Vagina (tissue), 2 donors: ENCODE measurements at regions not wholly inside any gene's neighbourhood (a gene's known extent, or its start where the extent isn't known, plus 50 kb on each side); places are given as distances from the start of the nearest gene placed in this dataset.
"Not testable (repeated sequence)": the region's sequence is repeated elsewhere in the genome, so short reads cannot be mapped to it uniquely, and the experiment has no call there.

Experiments
- DNase-seq, 2 donors: peaks; one replicate each; pipeline ENCODE4 v3.0.0-alpha.2; 2017; ENCODE audit errors: extremely low spot score in 2 of 2
- H3K27ac ChIP-seq: fragments of 200-600 bp; sonication (generic); one replicate; pipeline ENCODE4 v1.5.1; 2019
- H3K27me3 ChIP-seq: fragments of 200-600 bp; sonication (generic); one replicate; pipeline ENCODE4 v1.5.1; 2019
- H3K36me3 ChIP-seq, 2 donors: fragments of 200-600 bp; sonication (generic); one replicate each; pipeline ENCODE4 v1.5.1; 2017 to 2019
- H3K4me1 ChIP-seq: fragments of 200-600 bp; sonication (generic); one replicate; pipeline ENCODE4 v1.5.1; 2019
- H3K4me3 ChIP-seq, 2 donors: fragments of 200-600 bp; sonication (generic); 1 replicate in 1 of 2; 2 replicates in 1 of 2; pipeline ENCODE4 v1.5.1; 2016 to 2019
- H3K9me3 ChIP-seq: fragments of 200-600 bp; sonication (generic); one replicate; pipeline ENCODE4 v1.5.1; 2019
- CTCF ChIP-seq, 3 experiments: fragments of 450-650 bp in 2 of 3; fragments of 200-600 bp in 1 of 3; sonication (generic) in 1 of 3; IDR thresholded peaks; one replicate each; pipeline ENCODE4 v1.5.1; 2017 to 2019; ENCODE audit warnings: antibody characterized with exemption in 3 of 3, mild to moderate bottlenecking in 2 of 3, moderate library complexity in 2 of 3
- POLR2A ChIP-seq, 2 donors: fragments of 450-650 bp; IDR thresholded peaks; one replicate each; pipeline ENCODE4 v1.6.1; 2017; ENCODE audit warnings: antibody characterized with exemption in 2 of 2, mild to moderate bottlenecking in 2 of 2, moderate library complexity in 2 of 2
- POLR2AphosphoS5 ChIP-seq, 2 donors: sonication (generic); formaldehyde crosslinking; IDR thresholded peaks; one replicate each; pipeline ENCODE4 v1.9.0; 2017; ENCODE audit warnings: antibody characterized with exemption in 2 of 2, mild to moderate bottlenecking in 2 of 2, low read depth in 1 of 2; ENCODE audit not compliant: insufficient read depth in 1 of 2
- intact Hi-C: fragments of 100-400 bp; cut with DNase I; formaldehyde crosslinking; loops from one replicate; pipeline ENCODE4 v1.15.1; 2023

DNA sequence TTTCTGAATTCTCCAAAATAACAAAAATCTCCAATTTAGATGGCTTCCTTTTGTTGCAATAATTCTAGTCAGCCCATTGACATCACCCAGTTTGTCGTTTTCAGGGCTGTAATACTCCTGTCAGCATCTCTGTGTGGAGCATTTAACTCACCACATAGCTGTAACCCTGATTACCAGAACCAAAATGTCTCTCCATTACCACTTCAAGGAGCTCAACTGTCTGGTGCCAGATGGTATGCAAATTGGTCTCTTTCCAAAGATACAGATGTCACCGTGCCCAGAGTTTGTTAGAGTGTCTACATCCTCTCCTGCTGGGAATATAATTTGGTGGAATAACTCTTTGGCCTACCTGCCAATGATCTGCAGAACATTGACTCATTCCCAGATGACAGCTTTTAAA, 350.3 kb upstream of the POT1 start:
- Histone ChIP-seq H3K4me3 (no peak overlapping the region), H3K9me3 (no peaks in the 10 kb centered on the region), H3K27me3 (no peaks in the 10 kb centered on the region), H3K4me1 (no peaks in the 10 kb centered on the region), H3K27ac (no peak overlapping the region), H3K36me3 (no peaks in the 10 kb centered on the region)
- no peak for TF ChIP-seq CTCF (IDR thresholded peaks at IDR 0.05)
- no peak for TF ChIP-seq POLR2A (IDR thresholded peaks at IDR 0.05)
- TF ChIP-seq POLR2AphosphoS5 (IDR thresholded peaks at IDR 0.05; ENCODE audit: insufficient read depth in 1 of 2, low read depth in 1 of 2), result no peak
- intact Hi-C loops, result no loop called here
- no peak for DNase-seq

DNA sequence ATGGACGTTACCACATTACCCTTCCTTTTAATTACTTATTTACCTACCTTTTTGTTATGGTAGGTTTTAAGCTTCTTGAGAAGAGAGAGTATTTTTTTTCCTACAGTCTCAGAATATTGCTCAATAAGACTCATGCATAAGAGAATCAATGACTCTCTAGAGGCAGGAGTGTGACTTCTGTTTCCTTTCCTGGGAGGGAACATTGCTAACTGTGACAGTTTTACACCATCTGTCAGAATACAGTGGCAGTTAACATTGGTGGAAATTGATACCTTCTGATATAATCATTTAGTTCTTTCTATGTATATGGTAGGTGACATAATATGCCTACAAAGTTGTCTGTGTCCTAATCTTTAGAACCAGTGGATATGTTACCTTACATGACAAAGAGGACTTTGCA, 348.7 kb upstream of the POT1 start:
- DNase-seq, result no peak
- intact Hi-C loops, result no loop called here

GRCh38 chr7:125274742-125275141, 345.1 kb upstream of the POT1 start:
- H3K27me3 ChIP-seq, intact Hi-C loops, DNase-seq, H3K27ac ChIP-seq, H3K9me3 ChIP-seq, H3K36me3 ChIP-seq, H3K4me1 ChIP-seq, H3K4me3 ChIP-seq: not testable (repeated sequence)

More for the DNA sequence above, 348.7 kb upstream of the POT1 start:
- Histone ChIP-seq H3K9me3 (no peaks in the 10 kb centered on the region), H3K27ac (no peak overlapping the region), H3K4me1 (no peaks in the 10 kb centered on the region), H3K4me3 (no peak overlapping the region), H3K36me3 (no peaks in the 10 kb centered on the region), H3K27me3 (no peaks in the 10 kb centered on the region)
- TF ChIP-seq CTCF (IDR thresholded peaks at IDR 0.05), result no peak
- TF ChIP-seq POLR2A (IDR thresholded peaks at IDR 0.05), result no peak
- no peak for TF ChIP-seq POLR2AphosphoS5 (IDR thresholded peaks at IDR 0.05; ENCODE audit: insufficient read depth in 1 of 2, low read depth in 1 of 2)

DNA sequence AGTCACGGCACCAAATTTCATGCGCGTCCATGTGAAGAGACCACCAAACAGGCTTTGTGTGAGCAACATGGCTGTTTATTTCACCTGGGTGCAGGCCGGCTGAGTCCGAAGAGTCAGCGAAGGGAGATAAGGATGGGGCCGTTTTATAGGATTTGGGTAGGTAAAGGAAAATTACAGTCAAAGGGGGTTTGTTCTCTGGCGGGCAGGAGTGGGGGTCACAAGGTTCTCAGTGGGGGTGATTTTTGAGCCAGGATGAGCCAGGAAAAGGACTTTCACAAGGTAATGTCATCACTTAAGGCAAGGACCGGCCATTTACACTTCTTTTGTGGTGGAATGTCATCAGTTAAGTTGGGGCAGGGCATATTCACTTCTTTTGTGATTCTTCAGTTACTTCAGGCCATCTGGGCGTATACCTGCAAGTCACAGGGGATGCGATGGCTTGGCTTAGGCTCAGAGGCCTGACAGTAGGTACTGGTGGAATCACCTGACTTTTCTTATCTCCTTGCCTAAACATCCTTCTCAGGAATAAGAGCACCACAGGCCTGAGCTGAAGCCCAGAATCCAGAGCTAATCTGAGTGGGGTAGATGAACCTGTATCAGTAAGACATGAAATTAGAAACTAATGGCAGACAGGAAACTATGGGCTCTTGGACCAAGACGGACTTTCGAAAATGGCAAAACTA, 334.7 kb upstream of the POT1 start:
- H3K27ac ChIP-seq, H3K27me3 ChIP-seq, DNase-seq, H3K36me3 ChIP-seq, H3K9me3 ChIP-seq, intact Hi-C loops, H3K4me3 ChIP-seq, H3K4me1 ChIP-seq: not testable (repeated sequence)

GRCh38 chr7:125258876-125259417, 329.3 kb upstream of the POT1 start:
- H3K4me3 ChIP-seq, H3K27me3 ChIP-seq, intact Hi-C loops, H3K27ac ChIP-seq, H3K9me3 ChIP-seq, H3K36me3 ChIP-seq, H3K4me1 ChIP-seq, DNase-seq: not testable (repeated sequence)

- Histone ChIP-seq H3K9me3 (no peaks in the 10 kb centered on the region), H3K4me3 (no peak overlapping the region), H3K27me3 (no peaks in the 10 kb centered on the region), H3K27ac (no peak overlapping the region), H3K36me3 (no peaks in the 10 kb centered on the region), H3K4me1 (no peaks in the 10 kb centered on the region)
- intact Hi-C loops, result no loop called here
- no peak for DNase-seq
- TF ChIP-seq POLR2AphosphoS5 (IDR thresholded peaks at IDR 0.05; ENCODE audit: insufficient read depth in 1 of 2, low read depth in 1 of 2) (no peak), POLR2A (IDR thresholded peaks at IDR 0.05) (no peak), CTCF (IDR thresholded peaks at IDR 0.05) (no peak)
Measured at GRCh38 chr7:125257617-125258016, 328.0 kb upstream of the POT1 start.
